ENCODE measurements at regions not wholly inside any gene's neighbourhood (a gene's known extent, or its start where the extent isn't known, plus 50 kb on each side); places are given as distances from the start of the nearest gene placed in this dataset.
A peak's percentile ranks its signal among the peaks of the same experiment; 100 is the strongest.
"Not testable (repeated sequence)": the region's sequence is repeated elsewhere in the genome, so short reads cannot be mapped to it uniquely, and the experiment has no call there.

DNA sequence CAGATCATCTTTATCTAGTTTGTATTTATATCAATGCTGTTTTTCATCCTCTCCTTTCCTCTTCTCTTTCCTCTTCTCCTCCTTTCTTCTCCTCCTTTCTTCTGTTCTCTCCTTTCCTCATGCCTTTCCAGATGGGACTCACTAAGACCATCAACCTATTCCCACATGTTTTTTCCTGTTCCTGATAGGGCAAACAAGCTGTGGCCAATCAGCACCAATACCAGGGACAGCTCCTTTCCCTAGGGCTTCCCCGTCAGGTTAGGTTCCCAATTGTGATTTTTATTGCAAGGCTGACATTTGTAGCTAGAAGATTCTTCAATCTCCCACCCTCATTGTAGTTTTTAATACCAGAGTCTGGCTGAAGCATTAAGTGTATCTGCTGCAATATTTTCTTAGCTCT lies 76.3 kb upstream of the COL8A1 start:
- no CpG with 5 or more reads among the region's 1 CpG for WGBS (ENCODE audit: insufficient coverage)
- Histone ChIP-seq H3K36me3 (ENCODE audit: control insufficient read depth, insufficient read depth, low read length) (no peaks in the 10 kb centered on the region), H3K4me1 (ENCODE audit: control insufficient read depth, insufficient read depth, low read length) (no peaks in the 10 kb centered on the region), H3K27ac (ENCODE audit: low read length) (no peak overlapping the region), H3K9me3 (replicated peaks; ENCODE audit: control insufficient read depth, low read depth, low read length) (no peaks in the 10 kb centered on the region), H3K4me3 (ENCODE audit: low read length) (no peak overlapping the region), H3K27me3 (ENCODE audit: control insufficient read depth, insufficient read depth, low read length) (no peaks in the 10 kb centered on the region)
- DNase-seq = no peak

DNA sequence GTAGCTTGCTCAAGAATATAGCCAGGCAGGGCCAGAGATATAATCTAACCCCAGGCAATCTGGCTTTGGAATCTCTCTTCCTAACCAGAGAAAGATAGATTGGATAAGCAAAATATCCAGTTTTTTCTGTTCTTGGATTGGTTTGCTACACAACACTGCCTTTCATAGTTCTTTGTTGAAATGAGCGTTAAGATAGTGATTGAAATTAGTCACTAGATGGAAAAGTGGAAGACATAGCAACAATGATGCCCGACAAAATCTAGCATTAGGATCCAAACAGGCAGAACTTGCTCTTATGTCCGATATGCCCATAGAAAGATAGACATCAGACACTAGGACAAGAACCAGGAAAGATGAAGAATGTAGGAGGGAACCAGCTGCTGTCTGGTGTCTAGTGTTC lies 77.3 kb upstream of the COL8A1 start:
- no peaks in the 10 kb centered on the region for H3K36me3 ChIP-seq (ENCODE audit: control insufficient read depth, insufficient read depth, low read length)
- 100% methylated on average over 2 of the region's 3 CpGs for WGBS (ENCODE audit: insufficient coverage)

DNA sequence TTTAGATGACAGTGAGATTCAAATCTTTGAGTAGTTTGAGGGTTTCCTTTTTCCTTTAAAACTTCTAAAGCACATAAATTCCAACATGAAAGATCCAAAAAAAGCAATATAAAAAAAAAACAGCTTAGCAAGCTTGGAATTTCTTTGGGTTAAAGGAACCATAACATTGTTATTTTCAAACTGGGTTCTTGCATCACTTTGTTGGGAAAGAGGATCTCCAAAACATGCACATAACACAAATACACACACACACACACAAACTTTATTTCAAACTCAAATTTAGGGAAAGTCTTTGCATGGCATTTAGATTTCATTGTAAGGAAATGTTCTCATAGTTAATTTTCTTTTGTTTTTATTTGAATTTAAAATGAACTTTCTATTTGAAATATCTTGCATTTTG lies 79.2 kb upstream of the COL8A1 start:
- no peak for DNase-seq
- no peak overlapping the region for H3K27ac ChIP-seq (ENCODE audit: low read length)
- no peaks in the 10 kb centered on the region for H3K27me3 ChIP-seq (ENCODE audit: control insufficient read depth, insufficient read depth, low read length)
- H3K4me1 ChIP-seq (ENCODE audit: control insufficient read depth, insufficient read depth, low read length) = no peaks in the 10 kb centered on the region
- no peak overlapping the region for H3K4me3 ChIP-seq (ENCODE audit: low read length)
- H3K9me3 ChIP-seq (replicated peaks; ENCODE audit: control insufficient read depth, low read depth, low read length) = no peaks in the 10 kb centered on the region
- H3K36me3 ChIP-seq (ENCODE audit: control insufficient read depth, insufficient read depth, low read length) = no peaks in the 10 kb centered on the region

More for the DNA sequence above, 77.3 kb upstream of the COL8A1 start:
- Histone ChIP-seq H3K4me1 (ENCODE audit: control insufficient read depth, insufficient read depth, low read length) (no peaks in the 10 kb centered on the region), H3K4me3 (ENCODE audit: low read length) (no peak overlapping the region), H3K27ac (ENCODE audit: low read length) (no peak overlapping the region), H3K9me3 (replicated peaks; ENCODE audit: control insufficient read depth, low read depth, low read length) (no peaks in the 10 kb centered on the region), H3K27me3 (ENCODE audit: control insufficient read depth, insufficient read depth, low read length) (no peaks in the 10 kb centered on the region)
- no peak for DNase-seq

DNA sequence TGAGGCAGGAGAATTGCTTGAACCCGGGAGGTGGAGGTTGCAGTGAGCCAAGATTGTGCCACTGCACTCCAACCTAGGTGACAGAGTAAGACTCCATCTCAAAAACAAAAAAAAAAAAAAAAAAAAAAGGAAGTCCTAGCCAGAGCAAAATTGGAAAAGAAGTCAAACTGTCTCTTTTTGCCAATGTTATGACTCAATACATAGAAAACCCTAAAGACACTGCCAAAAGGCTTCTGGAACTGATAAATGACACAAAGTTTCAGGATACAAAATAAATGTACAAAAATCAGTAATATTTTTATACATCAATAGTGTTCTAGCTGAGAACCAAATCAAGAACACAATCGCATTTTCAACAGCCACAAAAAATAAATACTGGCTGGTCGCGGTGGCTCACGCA lies 82.5 kb upstream of the COL8A1 start:
- WGBS (ENCODE audit: insufficient coverage) = 93% methylated on average over 3 of the region's 5 CpGs
- H3K9me3 ChIP-seq (replicated peaks; ENCODE audit: control insufficient read depth, low read depth, low read length); H3K36me3 ChIP-seq (ENCODE audit: control insufficient read depth, insufficient read depth, low read length); H3K27ac ChIP-seq (ENCODE audit: low read length); H3K27me3 ChIP-seq (ENCODE audit: control insufficient read depth, insufficient read depth, low read length); H3K4me1 ChIP-seq (ENCODE audit: control insufficient read depth, insufficient read depth, low read length); H3K4me3 ChIP-seq (ENCODE audit: low read length): not testable (repeated sequence)
- DNase-seq = peak; percentile 51

DNA sequence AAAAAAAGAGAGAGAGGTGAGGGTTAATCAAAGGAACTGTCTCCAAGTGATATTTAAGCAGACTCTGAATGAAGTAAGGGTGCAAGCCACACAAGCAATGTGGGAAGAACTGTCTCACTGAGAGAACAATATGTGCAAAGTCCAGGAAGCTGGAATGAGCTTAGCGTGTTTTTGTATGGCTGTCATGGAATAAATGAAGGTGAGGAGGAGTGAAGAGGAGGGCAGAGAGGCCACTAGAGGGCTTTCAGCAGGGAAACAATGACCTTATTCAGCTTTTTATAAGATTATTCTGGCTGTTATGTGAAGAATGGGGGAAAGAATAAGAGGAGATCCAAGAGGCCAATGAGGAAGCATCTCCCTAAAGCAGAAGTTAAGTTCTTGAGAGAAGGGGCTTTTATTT lies 86.9 kb upstream of the COL8A1 start:
- Histone ChIP-seq H3K36me3 (ENCODE audit: control insufficient read depth, insufficient read depth, low read length) (no peaks in the 10 kb centered on the region), H3K27ac (ENCODE audit: low read length) (no peak overlapping the region), H3K27me3 (ENCODE audit: control insufficient read depth, insufficient read depth, low read length) (no peaks in the 10 kb centered on the region), H3K4me3 (ENCODE audit: low read length) (no peak overlapping the region), H3K9me3 (replicated peaks; ENCODE audit: control insufficient read depth, low read depth, low read length) (no peaks in the 10 kb centered on the region), H3K4me1 (ENCODE audit: control insufficient read depth, insufficient read depth, low read length) (no peaks in the 10 kb centered on the region)
- 88% methylated on average over 1 of the region's 1 CpG for WGBS (ENCODE audit: insufficient coverage)
- peak; percentile 11 for DNase-seq

DNA sequence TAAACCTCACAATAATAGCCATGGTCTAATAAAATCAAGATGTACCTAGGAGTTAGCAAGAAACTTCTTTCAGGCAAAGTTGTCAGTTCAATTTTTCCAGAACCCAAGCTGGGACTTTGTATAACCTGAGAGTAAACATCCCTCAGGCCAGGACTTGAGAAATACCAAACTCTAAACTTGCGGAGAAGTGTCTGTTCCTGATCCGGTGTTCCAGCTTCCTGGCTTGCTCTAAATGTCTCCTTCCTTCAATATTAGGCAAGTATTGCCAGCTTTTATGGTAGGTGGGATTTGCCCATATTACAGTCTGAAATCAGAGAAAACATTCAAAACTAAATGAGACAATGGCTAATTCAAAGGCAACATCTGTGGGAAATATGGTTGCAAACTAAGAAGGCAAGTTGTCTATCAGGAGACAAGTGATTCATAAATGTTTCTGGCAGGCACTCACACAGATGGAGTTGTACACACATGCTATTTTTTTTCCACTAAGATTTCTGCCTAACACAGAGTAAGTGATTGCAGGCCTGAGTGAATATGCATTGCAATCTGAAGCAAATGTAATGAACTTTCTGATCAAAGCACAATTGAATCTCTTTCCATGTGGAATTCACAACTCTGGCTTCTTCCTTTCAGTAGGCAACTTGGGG lies 88.3 kb upstream of the COL8A1 start:
- DNase-seq = peak; percentile 85
- no peaks in the 10 kb centered on the region for H3K36me3 ChIP-seq (ENCODE audit: control insufficient read depth, insufficient read depth, low read length)
- no peak overlapping the region for H3K27ac ChIP-seq (ENCODE audit: low read length)
- no peak overlapping the region for H3K4me3 ChIP-seq (ENCODE audit: low read length)
- H3K4me1 ChIP-seq (ENCODE audit: control insufficient read depth, insufficient read depth, low read length) = no peaks in the 10 kb centered on the region
- no peaks in the 10 kb centered on the region for H3K27me3 ChIP-seq (ENCODE audit: control insufficient read depth, insufficient read depth, low read length)
- H3K9me3 ChIP-seq (replicated peaks; ENCODE audit: control insufficient read depth, low read depth, low read length) = no peaks in the 10 kb centered on the region
- WGBS (ENCODE audit: insufficient coverage) = no CpG with 5 or more reads among the region's 2 CpGs

DNA sequence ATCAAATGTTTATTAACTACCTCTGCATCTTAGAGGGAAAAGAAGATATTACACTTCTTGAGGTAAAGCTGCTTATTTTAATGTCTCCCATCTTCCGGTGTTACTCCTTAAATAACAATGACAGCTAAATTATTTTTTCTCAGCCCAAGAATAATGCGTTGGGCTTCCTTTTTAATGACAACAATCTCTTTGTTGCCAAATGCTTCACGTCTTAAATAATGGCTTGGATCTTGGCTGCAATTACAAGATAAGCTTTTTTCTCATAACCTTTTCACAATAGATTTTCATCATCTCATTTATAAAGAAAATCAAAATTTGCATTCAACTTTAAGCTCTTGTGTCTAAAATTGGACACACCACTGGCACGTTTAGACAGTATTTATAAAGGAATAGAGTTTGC lies 89.2 kb upstream of the COL8A1 start:
- Histone ChIP-seq H3K4me3 (ENCODE audit: low read length) (no peak overlapping the region), H3K27me3 (ENCODE audit: control insufficient read depth, insufficient read depth, low read length) (no peaks in the 10 kb centered on the region), H3K4me1 (ENCODE audit: control insufficient read depth, insufficient read depth, low read length) (peaks cover 2% of the 10 kb centered on the region), H3K9me3 (replicated peaks; ENCODE audit: control insufficient read depth, low read depth, low read length) (no peaks in the 10 kb centered on the region), H3K36me3 (ENCODE audit: control insufficient read depth, insufficient read depth, low read length) (no peaks in the 10 kb centered on the region), H3K27ac (ENCODE audit: low read length) (no peak overlapping the region)
- DNase-seq = peak; percentile 10
- WGBS (ENCODE audit: insufficient coverage) = 25% methylated on average over 2 of the region's 4 CpGs

DNA sequence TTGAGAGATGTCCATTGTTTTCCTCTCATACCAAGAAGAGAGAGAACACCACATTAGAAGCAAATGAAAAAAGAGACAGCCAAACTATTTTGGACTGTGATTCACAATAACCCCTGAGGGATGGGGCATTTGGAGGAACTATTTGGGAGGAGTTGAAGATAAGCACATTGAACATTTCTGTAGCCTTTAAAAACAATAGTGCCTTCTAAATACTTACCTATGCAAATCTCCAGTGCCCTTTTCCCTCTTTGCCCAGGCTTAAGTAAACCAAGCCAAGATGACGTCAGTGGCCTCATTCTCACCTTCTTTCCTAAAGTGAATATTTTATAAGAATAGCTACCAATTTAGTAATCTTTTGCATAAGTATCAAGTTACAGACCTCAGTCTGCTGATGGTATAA lies 89.7 kb upstream of the COL8A1 start:
- no peaks in the 10 kb centered on the region for H3K27me3 ChIP-seq (ENCODE audit: control insufficient read depth, insufficient read depth, low read length)
- no peak overlapping the region for H3K4me3 ChIP-seq (ENCODE audit: low read length)
- no peaks in the 10 kb centered on the region for H3K36me3 ChIP-seq (ENCODE audit: control insufficient read depth, insufficient read depth, low read length)
- no peaks in the 10 kb centered on the region for H3K9me3 ChIP-seq (replicated peaks; ENCODE audit: control insufficient read depth, low read depth, low read length)
- H3K4me1 ChIP-seq (ENCODE audit: control insufficient read depth, insufficient read depth, low read length) = peaks cover 2% of the 10 kb centered on the region
- WGBS (ENCODE audit: insufficient coverage) = no CpG with 5 or more reads among the region's 1 CpG
- H3K27ac ChIP-seq (ENCODE audit: low read length) = no peak overlapping the region
- no peak for DNase-seq

DNA sequence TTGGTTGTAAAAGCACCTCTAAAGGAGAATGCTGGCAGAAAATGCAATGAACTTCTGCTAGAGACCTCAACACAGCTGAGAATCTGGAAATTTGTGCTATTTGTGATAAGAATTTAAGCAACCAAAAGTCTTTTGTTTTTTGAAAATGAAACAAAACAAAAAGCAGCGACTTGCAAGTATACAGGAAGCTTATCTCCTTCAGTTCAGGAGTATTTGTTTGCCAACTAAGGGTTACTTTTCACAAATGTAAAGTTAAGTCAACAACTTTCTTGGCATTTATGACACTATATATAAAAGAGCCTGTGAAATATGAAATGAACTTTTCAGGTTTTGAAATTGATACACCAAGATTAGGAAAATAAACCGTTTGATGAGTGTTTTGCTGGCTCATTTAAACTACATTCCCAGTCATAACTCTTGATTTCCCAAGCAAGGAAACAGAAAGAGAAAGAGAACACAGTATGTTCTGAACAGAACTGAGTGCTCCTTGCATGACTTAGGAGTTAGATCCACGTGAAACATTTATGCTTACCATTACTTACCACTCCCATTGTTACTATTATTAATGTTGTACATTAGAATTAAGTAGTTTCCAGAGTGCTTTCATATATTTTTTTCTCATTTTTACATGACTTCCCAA lies 92.3 kb upstream of the COL8A1 start:
- peaks cover 2% of the 10 kb centered on the region for H3K4me1 ChIP-seq (ENCODE audit: control insufficient read depth, insufficient read depth, low read length)
- no peak for DNase-seq
- H3K27me3 ChIP-seq (ENCODE audit: control insufficient read depth, insufficient read depth, low read length) = no peaks in the 10 kb centered on the region
- H3K9me3 ChIP-seq (replicated peaks; ENCODE audit: control insufficient read depth, low read depth, low read length) = no peaks in the 10 kb centered on the region
- no peaks in the 10 kb centered on the region for H3K36me3 ChIP-seq (ENCODE audit: control insufficient read depth, insufficient read depth, low read length)
- no peak overlapping the region for H3K4me3 ChIP-seq (ENCODE audit: low read length)
- WGBS (ENCODE audit: insufficient coverage) = no CpG with 5 or more reads among the region's 3 CpGs
- H3K27ac ChIP-seq (ENCODE audit: low read length) = no peak overlapping the region

DNA sequence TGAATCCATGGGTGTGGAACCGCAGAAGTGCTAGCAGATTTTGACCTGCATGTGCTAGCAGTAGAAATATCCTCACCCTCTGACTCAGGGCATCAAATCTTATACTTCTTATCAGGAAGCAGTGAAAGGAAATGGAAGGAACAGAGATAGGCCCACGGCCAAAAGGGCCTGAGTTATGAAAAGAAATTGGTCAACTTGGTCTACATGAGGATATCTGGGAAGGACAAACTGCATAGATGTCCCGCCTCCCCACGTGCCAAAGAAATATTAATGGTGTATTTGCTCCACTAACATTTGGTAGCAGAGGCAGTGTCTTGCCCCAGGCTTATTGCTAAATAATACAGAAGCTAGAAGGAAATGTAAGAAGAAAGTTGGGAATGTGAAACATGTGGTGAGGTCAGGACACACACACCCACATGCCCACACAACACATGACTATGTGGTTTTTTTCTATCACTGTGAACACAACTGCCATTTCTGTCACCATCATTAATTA lies 93.6 kb upstream of the COL8A1 start:
- Histone ChIP-seq H3K4me3 (ENCODE audit: low read length) (no peak overlapping the region), H3K4me1 (ENCODE audit: control insufficient read depth, insufficient read depth, low read length) (peaks cover 2% of the 10 kb centered on the region), H3K9me3 (replicated peaks; ENCODE audit: control insufficient read depth, low read depth, low read length) (no peaks in the 10 kb centered on the region), H3K27ac (ENCODE audit: low read length) (no peak overlapping the region), H3K27me3 (ENCODE audit: control insufficient read depth, insufficient read depth, low read length) (no peaks in the 10 kb centered on the region), H3K36me3 (ENCODE audit: control insufficient read depth, insufficient read depth, low read length) (no peaks in the 10 kb centered on the region)
- no peak for DNase-seq
- 79% methylated on average over 3 of the region's 4 CpGs for WGBS (ENCODE audit: insufficient coverage)

DNA sequence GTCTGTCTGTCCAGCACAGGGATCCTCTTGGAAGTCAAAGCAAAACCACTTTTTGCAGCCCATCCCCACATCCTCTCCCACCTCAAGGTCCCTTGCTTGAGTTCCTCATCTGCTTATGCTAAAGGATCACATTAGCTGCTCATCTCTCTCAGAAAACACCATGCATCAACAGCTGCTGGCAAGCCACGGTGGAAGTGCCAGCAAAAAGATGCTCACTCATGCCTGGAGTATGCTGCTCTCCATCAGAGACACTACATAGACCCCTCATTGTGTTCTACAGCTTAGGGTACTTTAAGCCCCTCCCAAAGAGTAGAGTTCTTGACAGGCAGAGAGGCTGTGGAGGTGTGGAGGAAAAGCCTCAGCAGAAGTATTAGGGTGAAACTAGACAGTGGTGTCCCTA lies 94.6 kb upstream of the COL8A1 start:
- H3K27ac ChIP-seq (ENCODE audit: low read length) = no peak overlapping the region
- no peaks in the 10 kb centered on the region for H3K36me3 ChIP-seq (ENCODE audit: control insufficient read depth, insufficient read depth, low read length)
- H3K4me1 ChIP-seq (ENCODE audit: control insufficient read depth, insufficient read depth, low read length) = peaks cover 2% of the 10 kb centered on the region
- no peaks in the 10 kb centered on the region for H3K9me3 ChIP-seq (replicated peaks; ENCODE audit: control insufficient read depth, low read depth, low read length)
- WGBS (ENCODE audit: insufficient coverage) = no CpG with 5 or more reads among the region's 1 CpG
- H3K4me3 ChIP-seq (ENCODE audit: low read length) = no peak overlapping the region
- H3K27me3 ChIP-seq (ENCODE audit: control insufficient read depth, insufficient read depth, low read length) = no peaks in the 10 kb centered on the region
- no peak for DNase-seq
